HCT116 (cell line): ENCODE measurements at regions not wholly inside any gene's neighbourhood (a gene's known extent, or its start where the extent isn't known, plus 50 kb on each side); places are given as distances from the start of the nearest gene placed in this dataset.

Experiments used
- ATAC-seq: fragments of 200-7000 bp; cut with Tn5 transposase; 2 replicates; pipeline ENCODE4 v1.9.1; 2020; ENCODE audit warnings: mild to moderate bottlenecking, moderate library complexity
- BruUV-seq: library from RNA; stranded (reverse); fragments of 400-500 nt; replicated peaks from 2 replicates; lab custom pipeline; 2021; lab: Mats Ljungman, UMichigan
- CTCF ChIA-PET: fragments of 300-600 bp; sonication (Branson Sonifier 250); formaldehyde crosslinking; loops from one replicate; lab custom pipeline; 2021; ENCODE audit warnings: antibody characterized with exemption; lab: Charles Lee
- POLR2A ChIA-PET: fragments of 300-600, 350-600 bp; sonication (Branson Sonifier 250); formaldehyde crosslinking; loops from one replicate; lab custom pipeline; 2021; ENCODE audit warnings: antibody characterized with exemption; lab: Charles Lee
- RAD21 ChIA-PET, 2 experiments: fragments of 300-600 bp; sonication (Branson Sonifier 250); formaldehyde crosslinking; loops; one replicate each; lab custom pipeline; 2023; ENCODE audit warnings: low total read pairs in 2 of 2; ENCODE audit not compliant: uncharacterized antibody in 2 of 2, unreplicated experiment in 2 of 2, low non-redundant PET in 1 of 2; lab: Charles Lee
- DNase-seq: peaks from one replicate; pipeline ENCODE4 v3.0.0-alpha.2; 2010; ENCODE audit warnings: low read depth, low spot score
- H2AFZ ChIP-seq: fragments of 200-600 bp; shearing (Covaris generic), sonication (generic); 2 replicates; pipeline ENCODE4 v1.6.1; 2017; ENCODE audit warnings: low read depth, mixed run types, mixed read lengths, antibody characterized with exemption, low read length; ENCODE audit not compliant: poor library complexity, severe bottlenecking
- H3K27ac ChIP-seq: 2 replicates; pipeline ENCODE4 v1.5.1; 2012; ENCODE audit warnings: low read depth, low read length
- H3K27me3 ChIP-seq: fragments of 200-600 bp; sonication (generic); 2 replicates; pipeline ENCODE4 v1.6.1; 2016; ENCODE audit warnings: mixed run types, low read length, mixed read lengths; ENCODE audit not compliant: insufficient read depth
- H3K36me3 ChIP-seq, 2 experiments: fragments of 200-500 bp in 1 of 2; fragments of 200-600 bp in 1 of 2; sonication (Bioruptor generic) in 1 of 2; sonication (generic) in 1 of 2; 2 replicates each; pipeline versions ENCODE4 v1.5.1 to v1.6.1; 2014 to 2016; ENCODE audit warnings: low read length in 2 of 2, inconsistent platforms in 1 of 2, mixed read lengths in 1 of 2, mixed run types in 1 of 2; ENCODE audit not compliant: insufficient read depth in 2 of 2, control insufficient read depth in 1 of 2
- H3K4me1 ChIP-seq, 2 experiments: fragments of 200-600 bp in 1 of 2; sonication (generic) in 1 of 2; 2 replicates each; pipeline versions ENCODE4 v1.5.1 to v1.6.1; 2012 to 2017; ENCODE audit warnings: low read length in 2 of 2, inconsistent platforms in 1 of 2, mild to moderate bottlenecking in 1 of 2, mixed read lengths in 1 of 2, mixed run types in 1 of 2, moderate library complexity in 1 of 2; ENCODE audit not compliant: insufficient read depth in 2 of 2, control insufficient read depth in 1 of 2
- H3K4me2 ChIP-seq: fragments of 200-600 bp; sonication (generic); 2 replicates; pipeline ENCODE4 v1.6.1; 2017; ENCODE audit warnings: mixed run types, low read length, mixed read lengths
- H3K4me3 ChIP-seq, 2 experiments: fragments of 200-600 bp in 1 of 2; sonication (generic) in 1 of 2; replicated peaks in 1 of 2; 2 replicates each; pipeline ENCODE4 v1.5.1; 2011 to 2016; ENCODE audit warnings: low read length in 2 of 2, control low read depth in 1 of 2, low read depth in 1 of 2, mild to moderate bottlenecking in 1 of 2, mixed read lengths in 1 of 2, mixed run types in 1 of 2
- H3K79me2 ChIP-seq: fragments of 200-600 bp; sonication (generic); 2 replicates; pipeline ENCODE4 v1.6.1; 2017; ENCODE audit warnings: mild to moderate bottlenecking, mixed run types, low read length, moderate library complexity, mixed read lengths; ENCODE audit not compliant: insufficient read depth
- H3K9ac ChIP-seq: fragments of 200-600 bp; sonication (generic); 2 replicates; pipeline ENCODE4 v1.6.1; 2016; ENCODE audit warnings: low read length, mixed read lengths
- H3K9me2 ChIP-seq: fragments of 200-600 bp; sonication (generic), shearing (Covaris generic); 2 replicates; pipeline ENCODE4 v1.6.1; 2017; ENCODE audit warnings: mixed run types, mild to moderate bottlenecking, moderate library complexity; ENCODE audit not compliant: insufficient read depth
- H3K9me3 ChIP-seq, 2 experiments: fragments of 200-500 bp in 1 of 2; fragments of 200-600 bp in 1 of 2; sonication (Bioruptor generic) in 1 of 2; sonication (generic) in 1 of 2; 2 replicates each; pipeline ENCODE4 v1.6.1; 2014 to 2017; ENCODE audit warnings: low read length in 2 of 2, mixed read lengths in 2 of 2, inconsistent platforms in 1 of 2, low read depth in 1 of 2, mild to moderate bottlenecking in 1 of 2, mixed run types in 1 of 2, moderate library complexity in 1 of 2; ENCODE audit not compliant: control insufficient read depth in 1 of 2, insufficient read depth in 1 of 2
- H4K20me1 ChIP-seq: fragments of 200-600 bp; sonication (generic), shearing (Covaris generic); 2 replicates; pipeline ENCODE4 v1.6.1; 2017; ENCODE audit warnings: mixed run types, mild to moderate bottlenecking, moderate library complexity; ENCODE audit not compliant: insufficient read depth
- CBX3 ChIP-seq: IDR thresholded peaks from 2 replicates; pipeline ENCODE4 v1.6.1; 2012; ENCODE audit warnings: low read depth
- CEBPB ChIP-seq: IDR thresholded peaks from 2 replicates; pipeline ENCODE4 v1.6.1; 2012; ENCODE audit warnings: low read depth
- EGR1 ChIP-seq: IDR thresholded peaks from 2 replicates; pipeline ENCODE4 v1.6.1; 2012; ENCODE audit warnings: low read depth
- ELF1 ChIP-seq: IDR thresholded peaks from 2 replicates; pipeline ENCODE4 v1.6.1; 2012; ENCODE audit warnings: low read depth, borderline replicate concordance
- EZH2 ChIP-seq: fragments of 200-600 bp; sonication (generic); IDR thresholded peaks from 2 replicates; pipeline ENCODE4 v1.6.1; 2017; ENCODE audit warnings: antibody characterized with exemption, mixed run types
- SIN3A ChIP-seq: IDR thresholded peaks from 2 replicates; pipeline ENCODE4 v1.6.1; 2012; ENCODE audit warnings: low read depth
- SP1 ChIP-seq: IDR thresholded peaks from 2 replicates; pipeline ENCODE4 v1.6.1; 2012; ENCODE audit warnings: low read depth
- SRF ChIP-seq: IDR thresholded peaks from 2 replicates; pipeline ENCODE4 v1.6.1; 2012; ENCODE audit warnings: low read depth
- TCF7L2 ChIP-seq: IDR thresholded peaks from 2 replicates; pipeline ENCODE4 v1.7.0; 2011; ENCODE audit warnings: borderline replicate concordance, inconsistent platforms; ENCODE audit not compliant: insufficient read depth, insufficient read length; ENCODE audit errors: extremely low read depth
- YY1 ChIP-seq: IDR thresholded peaks from 2 replicates; pipeline ENCODE4 v1.6.1; 2011; ENCODE audit warnings: low read length, low read depth, moderate library complexity, mild to moderate bottlenecking; ENCODE audit not compliant: insufficient replicate concordance; ENCODE audit errors: extremely low read depth
- intact Hi-C: fragments of 100-400 bp; cut with micrococcal nuclease; formaldehyde crosslinking; loops from 2 replicates; pipeline ENCODE4 v1.10.0; 2022
- TF ChIP-seq, protein P1 (sequence below), 3 experiments: fragments of 200-600 bp in 1 of 3; sonication (generic) in 1 of 3; IDR thresholded peaks in 2 of 3; conservative IDR thresholded peaks in 1 of 3; 2 replicates each; pipeline ENCODE4 v1.5.1; 2012 to 2017; ENCODE audit warnings: low read depth in 2 of 3, low read length in 2 of 3, antibody characterized with exemption in 1 of 3, borderline replicate concordance in 1 of 3, control low read depth in 1 of 3, mild to moderate bottlenecking in 1 of 3, mixed read lengths in 1 of 3, mixed run types in 1 of 3, moderate library complexity in 1 of 3; ENCODE audit not compliant: insufficient read depth in 1 of 3
- TF ChIP-seq, protein P2 (sequence below): IDR thresholded peaks from 2 replicates; pipeline ENCODE4 v1.6.1; 2012

DNA sequence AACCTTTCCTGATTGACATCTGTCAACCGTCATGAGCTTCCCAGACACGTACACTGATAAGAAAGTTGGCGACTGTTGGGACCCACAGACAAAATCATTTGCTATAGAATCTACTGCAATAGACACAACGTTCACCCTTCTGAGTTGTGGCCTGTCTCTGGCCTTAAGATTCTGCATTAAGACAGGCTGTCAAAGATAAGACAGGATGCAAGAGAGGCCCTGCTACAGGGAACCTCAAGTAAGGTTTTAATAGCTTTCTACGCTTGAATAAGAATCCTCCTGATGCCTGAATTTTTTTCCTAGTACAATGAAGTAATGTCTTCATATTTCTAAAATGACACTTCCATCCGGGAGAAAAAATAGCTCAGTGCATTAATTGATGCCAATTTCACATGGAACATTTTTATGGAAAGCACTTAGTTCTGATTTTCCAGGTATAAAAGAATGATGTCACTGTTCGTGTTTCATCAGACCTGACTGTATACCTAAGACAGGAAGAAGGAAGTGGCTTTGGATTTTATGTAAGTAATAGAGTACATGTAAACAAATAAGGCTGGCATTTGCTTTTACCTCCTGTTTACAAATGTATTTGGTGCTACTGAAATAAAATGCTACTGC is 275.2 kb upstream of the GPC6 start:
- no peak overlapping the region for H3K27ac ChIP-seq
- ATAC-seq (no peak), DNase-seq (no peak)
- H3K9me3 ChIP-seq: peaks cover 21 to 32% of the 10 kb centered on the region in 2 experiments; a peak in 2 of 4 replicates
- no peaks in the 10 kb centered on the region for H3K9me2 ChIP-seq
- H3K27me3 ChIP-seq: no peaks in the 10 kb centered on the region
- H3K4me2 ChIP-seq: no peak overlapping the region
- no peaks in the 10 kb centered on the region for H3K36me3 ChIP-seq
- ChIA-PET CTCF (no interaction called here), POLR2A (no interaction called here)
- TF ChIP-seq SP1: no peak
- no peak for TF ChIP-seq ELF1
- no peak for TF ChIP-seq SIN3A
- TF ChIP-seq SRF: no peak
- no peak for TF ChIP-seq EZH2
- TF ChIP-seq, all 23 proteins: peak for 0
- RAD21 ChIA-PET: no interaction called here
- Histone ChIP-seq H3K4me3 (no peak overlapping the region), H3K4me1 (no peaks in the 10 kb centered on the region), H3K9ac (no peak overlapping the region), H3K79me2 (no peaks in the 10 kb centered on the region), H4K20me1 (no peaks in the 10 kb centered on the region), H2AFZ (no peak overlapping the region)
- BruUV-seq: no TSS peak
- intact Hi-C loops: no loop called here

DNA sequence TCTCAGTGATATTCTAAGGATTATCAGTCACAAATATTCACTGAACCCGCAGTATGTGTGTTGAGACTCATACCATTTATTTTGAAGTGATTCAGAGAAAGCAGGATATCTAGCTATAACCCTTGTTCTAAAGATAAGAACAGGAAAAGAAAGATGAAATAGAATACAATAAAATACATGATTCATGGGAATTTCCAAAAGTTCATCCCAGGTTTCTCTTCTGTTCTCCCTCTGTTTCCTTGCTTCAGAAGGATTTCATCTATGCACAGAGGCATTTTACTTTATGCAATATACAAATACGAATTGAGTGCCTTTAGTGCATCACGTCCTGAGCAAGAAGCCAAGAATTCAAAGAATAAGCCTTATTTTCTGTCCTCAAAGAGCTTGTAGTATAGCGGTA is 274.4 kb upstream of the GPC6 start:
- Histone ChIP-seq H3K36me3 (no peaks in the 10 kb centered on the region), H3K4me1 (no peaks in the 10 kb centered on the region), H2AFZ (no peak overlapping the region), H3K9me2 (no peaks in the 10 kb centered on the region), H3K9ac (no peak overlapping the region), H3K4me3 (no peak overlapping the region), H3K9me3 (peaks cover 25 to 38% of the 10 kb centered on the region in 2 experiments; a peak in 2 of 4 replicates), H3K27ac (no peak overlapping the region), H3K4me2 (no peak overlapping the region), H4K20me1 (no peaks in the 10 kb centered on the region), H3K27me3 (no peaks in the 10 kb centered on the region), H3K79me2 (no peaks in the 10 kb centered on the region)
- RAD21 ChIA-PET: no interaction called here
- no peak for ATAC-seq
- BruUV-seq: no TSS peak
- POLR2A ChIA-PET: no interaction called here
- DNase-seq: no peak
- TF ChIP-seq CEBPB: no peak
- no peak for TF ChIP-seq YY1
- no peak for TF ChIP-seq ELF1
- TF ChIP-seq SIN3A: no peak
- TF ChIP-seq EZH2: no peak
- no peak for TF ChIP-seq TCF7L2
- TF ChIP-seq, protein P1, sequence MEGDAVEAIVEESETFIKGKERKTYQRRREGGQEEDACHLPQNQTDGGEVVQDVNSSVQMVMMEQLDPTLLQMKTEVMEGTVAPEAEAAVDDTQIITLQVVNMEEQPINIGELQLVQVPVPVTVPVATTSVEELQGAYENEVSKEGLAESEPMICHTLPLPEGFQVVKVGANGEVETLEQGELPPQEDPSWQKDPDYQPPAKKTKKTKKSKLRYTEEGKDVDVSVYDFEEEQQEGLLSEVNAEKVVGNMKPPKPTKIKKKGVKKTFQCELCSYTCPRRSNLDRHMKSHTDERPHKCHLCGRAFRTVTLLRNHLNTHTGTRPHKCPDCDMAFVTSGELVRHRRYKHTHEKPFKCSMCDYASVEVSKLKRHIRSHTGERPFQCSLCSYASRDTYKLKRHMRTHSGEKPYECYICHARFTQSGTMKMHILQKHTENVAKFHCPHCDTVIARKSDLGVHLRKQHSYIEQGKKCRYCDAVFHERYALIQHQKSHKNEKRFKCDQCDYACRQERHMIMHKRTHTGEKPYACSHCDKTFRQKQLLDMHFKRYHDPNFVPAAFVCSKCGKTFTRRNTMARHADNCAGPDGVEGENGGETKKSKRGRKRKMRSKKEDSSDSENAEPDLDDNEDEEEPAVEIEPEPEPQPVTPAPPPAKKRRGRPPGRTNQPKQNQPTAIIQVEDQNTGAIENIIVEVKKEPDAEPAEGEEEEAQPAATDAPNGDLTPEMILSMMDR (IDR thresholded peaks at IDR 0.05 in 2 of 3, conservative IDR thresholded peaks at IDR 0.05 in 1 of 3; ENCODE audit: borderline replicate concordance in 1 of 3, insufficient read depth in 1 of 3, low read depth in 2 of 3, low read length in 2 of 3): no peak
- TF ChIP-seq CBX3: no peak
- TF ChIP-seq, protein P2, sequence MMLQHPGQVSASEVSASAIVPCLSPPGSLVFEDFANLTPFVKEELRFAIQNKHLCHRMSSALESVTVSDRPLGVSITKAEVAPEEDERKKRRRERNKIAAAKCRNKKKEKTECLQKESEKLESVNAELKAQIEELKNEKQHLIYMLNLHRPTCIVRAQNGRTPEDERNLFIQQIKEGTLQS: no peak
- TF ChIP-seq EGR1: no peak
- intact Hi-C loops: no loop called here
- CTCF ChIA-PET: no interaction called here
